GM21576 (cell line): ENCODE measurements at regions not wholly inside any gene's neighbourhood (a gene's known extent, or its start where the extent isn't known, plus 50 kb on each side); places are given as distances from the start of the nearest gene placed in this dataset.

ENCODE experiments used
- ATAC-seq: cut with Tn5 transposase; IDR thresholded peaks from one replicate; pipeline ENCODE4 v1.9.1; 2021; ENCODE audit warnings: mild to moderate bottlenecking, moderate library complexity; ENCODE audit not compliant: unreplicated experiment

GRCh38 chr2:118705032-118705431, 142.4 kb downstream of the EN1 start:
- ATAC-seq, result no peak

- no peak for ATAC-seq
These were observed 147.8 kb downstream of the EN1 start for GRCh38 chr2:118699447-118700175.

DNA sequence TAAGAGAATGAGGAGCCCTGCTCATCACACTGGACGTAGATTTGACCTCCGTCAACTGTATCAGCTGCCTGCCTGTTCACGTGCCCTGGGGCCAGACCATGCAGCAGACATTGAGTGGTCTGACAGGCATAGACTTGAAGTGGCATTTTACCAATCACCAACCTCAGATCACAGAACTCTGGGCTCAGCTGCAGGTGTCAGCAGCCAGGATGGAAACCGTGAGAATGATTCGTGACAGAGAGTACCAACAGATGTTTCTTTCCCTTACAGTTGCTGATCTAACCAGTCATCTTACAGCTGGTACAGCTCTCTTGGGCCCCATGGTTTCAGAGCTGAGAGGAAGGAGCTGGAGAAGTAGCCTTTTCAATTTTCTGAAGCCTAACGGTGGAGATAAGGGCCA, 148.9 kb downstream of the EN1 start:
- ATAC-seq, result no peak

DNA sequence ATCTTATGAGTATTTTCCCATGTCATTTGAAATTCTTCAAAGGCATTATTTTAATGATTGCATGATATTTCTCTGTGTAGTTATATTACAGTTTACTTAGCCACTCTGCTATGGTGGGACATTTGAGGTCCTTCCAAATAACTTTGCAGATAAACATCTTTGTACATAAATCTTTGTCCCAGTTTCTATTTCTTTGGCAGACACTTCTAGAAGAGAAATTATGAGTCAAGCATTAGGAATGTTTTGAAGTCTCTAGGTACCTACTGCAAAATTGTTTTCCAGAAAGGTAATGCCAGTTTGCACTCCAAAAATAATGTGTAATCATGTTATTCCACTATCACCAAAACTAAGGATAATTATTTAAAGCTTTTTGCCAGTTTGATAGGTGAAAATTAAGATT, 149.7 kb downstream of the EN1 start:
- ATAC-seq, result no peak

DNA sequence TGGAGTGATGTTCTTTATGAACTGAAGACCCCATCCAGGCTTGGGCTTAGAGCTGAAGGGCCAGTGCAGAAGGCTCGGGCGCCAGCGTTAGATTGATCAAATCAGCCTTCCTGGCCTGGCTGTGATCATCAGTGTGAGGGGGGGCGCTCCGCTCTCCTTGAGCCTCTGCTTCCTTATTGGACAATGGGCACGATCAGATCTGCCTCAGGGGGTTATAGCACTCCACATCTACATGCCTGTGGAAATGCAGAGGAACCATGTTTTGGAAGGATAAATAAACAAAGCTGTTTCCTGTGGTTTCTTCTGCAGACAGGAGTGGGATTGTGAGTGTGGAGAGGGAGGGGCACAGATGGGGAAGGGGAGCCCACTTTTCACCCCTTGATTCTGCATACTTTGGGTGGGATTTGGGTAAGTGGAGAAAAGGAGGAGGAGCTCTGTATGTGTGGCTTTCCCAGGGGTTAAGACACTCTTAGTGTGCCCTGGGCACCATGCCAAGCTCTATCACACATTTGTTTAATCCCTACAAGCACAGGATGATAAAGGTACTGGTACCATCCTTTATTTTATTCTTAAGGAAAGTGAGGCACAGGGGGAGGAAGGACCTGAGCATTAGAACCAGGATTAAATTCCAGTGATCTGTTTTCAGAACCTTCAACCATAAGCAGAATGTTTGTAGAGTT, 150.5 kb downstream of the EN1 start:
- no peak for ATAC-seq

- ATAC-seq, result no peak
These were observed 154.1 kb downstream of the EN1 start for GRCh38 chr2:118693287-118693822.

GRCh38 chr2:118689874-118690273, 157.6 kb downstream of the EN1 start:
- ATAC-seq, result no peak

DNA sequence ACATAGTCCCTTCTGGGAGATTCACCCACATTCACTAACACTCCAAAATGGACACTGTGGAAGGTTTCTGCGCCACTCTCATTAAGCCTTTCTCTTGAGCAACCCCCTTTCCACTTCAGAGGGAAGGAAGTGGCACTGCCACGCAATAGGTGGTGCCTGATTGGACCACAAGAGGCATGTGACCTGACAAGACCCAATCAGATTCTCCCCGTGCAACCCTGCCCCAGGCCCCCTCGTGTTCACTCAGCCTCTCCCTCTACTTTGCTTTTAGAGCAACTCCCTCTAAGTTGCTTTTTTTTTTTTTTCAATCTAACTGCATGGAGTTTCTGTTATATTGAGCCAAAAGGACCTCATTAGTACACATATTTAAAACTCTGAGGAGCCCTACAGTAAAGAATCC, 158.0 kb downstream of the EN1 start:
- no peak for ATAC-seq

DNA sequence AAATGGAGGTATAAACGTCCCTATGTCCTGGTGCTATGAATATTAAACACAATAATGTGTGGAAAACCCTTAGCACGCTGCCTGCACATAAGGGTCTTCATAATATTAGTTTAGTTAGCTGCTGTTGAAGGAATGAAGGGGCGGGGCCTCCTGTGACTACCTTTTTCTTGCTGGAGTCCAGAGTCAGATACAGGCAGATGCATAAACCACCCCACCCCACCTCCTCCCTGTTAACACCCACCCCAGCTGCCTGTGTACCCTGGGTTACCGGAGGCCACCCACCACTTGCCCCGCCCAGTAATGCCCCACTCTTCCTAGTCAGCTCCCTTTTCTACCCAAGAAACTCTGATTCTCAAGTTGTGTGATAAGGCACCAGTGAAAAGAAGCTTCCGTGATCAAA, 158.4 kb downstream of the EN1 start:
- no peak for ATAC-seq

- no peak for ATAC-seq
These were observed 159.8 kb downstream of the EN1 start for GRCh38 chr2:118687698-118688097.

- no peak for ATAC-seq
These were observed 160.3 kb downstream of the EN1 start for GRCh38 chr2:118687192-118687591.

GRCh38 chr2:118686346-118686745, 161.1 kb downstream of the EN1 start:
- ATAC-seq, result no peak

- no peak for ATAC-seq
These were observed 164.0 kb downstream of the EN1 start for GRCh38 chr2:118683460-118683859.

DNA sequence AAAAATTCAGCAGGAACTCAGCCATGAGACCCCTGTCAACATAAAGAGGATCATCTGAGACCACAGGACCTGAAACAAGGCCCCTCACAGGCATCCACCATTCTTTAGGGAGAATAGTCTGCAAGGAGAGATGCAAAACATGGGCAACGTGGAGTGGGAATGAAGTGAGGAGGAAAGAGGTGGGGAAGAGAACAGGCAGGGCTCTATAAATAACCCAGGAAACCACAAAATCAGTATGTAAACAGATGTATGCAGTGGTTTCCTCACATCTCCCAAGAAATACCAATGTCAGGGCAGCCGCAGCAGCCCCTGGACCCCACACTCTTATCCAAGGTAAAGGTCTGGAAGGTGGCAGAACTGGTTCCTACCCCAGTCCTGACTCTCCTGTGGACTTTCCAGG, 168.5 kb downstream of the EN1 start:
- no peak for ATAC-seq

GRCh38 chr2:118677546-118677945, 169.9 kb downstream of the EN1 start:
- ATAC-seq, result no peak

- ATAC-seq, result no peak
These were observed 171.9 kb downstream of the EN1 start for GRCh38 chr2:118675531-118675930.

GRCh38 chr2:118672571-118673158, 174.8 kb downstream of the EN1 start:
- no peak for ATAC-seq

DNA sequence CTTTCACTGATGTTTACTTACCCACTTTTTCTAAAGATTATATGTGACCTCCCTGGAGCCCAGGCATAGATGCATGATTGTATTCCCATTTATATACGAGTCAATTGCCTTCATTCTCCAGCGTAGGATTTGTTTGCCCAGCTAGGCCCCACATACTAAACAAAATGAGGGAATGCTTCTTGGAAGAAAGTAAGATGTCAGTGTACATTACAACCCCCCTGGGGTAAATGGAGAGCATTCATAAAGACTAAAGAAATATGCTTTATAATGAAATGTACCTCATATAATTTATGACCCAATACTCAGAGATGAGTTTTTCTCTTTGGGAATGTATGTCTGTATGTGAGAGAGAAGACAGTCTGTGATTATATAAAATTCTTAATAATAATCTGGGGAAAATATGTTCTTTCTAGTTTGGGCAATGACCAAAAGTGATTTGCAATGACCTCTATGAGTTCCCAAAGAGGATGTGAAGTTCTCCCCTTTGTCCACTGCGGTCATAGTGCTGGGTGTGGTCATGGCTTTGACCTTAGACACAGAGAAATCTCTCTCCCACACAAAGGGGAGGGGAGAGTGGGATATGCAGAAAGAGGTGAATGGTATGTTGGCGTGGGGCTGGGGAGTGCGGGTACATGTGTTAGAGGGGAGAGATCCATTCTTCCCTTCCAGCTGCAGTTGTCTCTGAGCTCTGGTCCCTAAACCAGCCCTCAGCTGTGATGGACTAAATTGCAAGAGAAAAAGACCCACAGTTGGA, 175.6 kb downstream of the EN1 start:
- ATAC-seq, result no peak

- ATAC-seq, result no peak
These were observed 176.6 kb downstream of the EN1 start for GRCh38 chr2:118670838-118671237.

- no peak for ATAC-seq
These were observed 177.2 kb downstream of the EN1 start for GRCh38 chr2:118670276-118670675.

DNA sequence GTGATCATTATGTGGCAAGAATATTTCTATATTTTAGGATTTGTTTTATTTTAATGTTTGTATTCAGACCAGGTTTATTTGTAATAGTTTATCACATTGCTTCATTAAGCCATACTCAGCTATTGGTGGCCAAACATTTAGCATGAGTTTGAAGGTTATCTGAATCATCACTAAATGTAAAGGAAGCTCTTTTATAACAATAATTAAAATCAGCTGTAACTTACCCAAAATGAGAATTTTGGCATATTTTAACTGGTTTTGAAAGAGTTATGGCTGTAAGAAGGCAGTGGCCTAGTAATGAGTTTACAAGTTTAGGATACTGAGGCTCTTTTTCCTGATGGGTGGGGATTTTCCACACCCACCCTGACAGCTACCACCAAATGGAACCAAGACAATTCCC, 177.8 kb downstream of the EN1 start:
- ATAC-seq, result no peak
